ENCODE measurements at regions not wholly inside any gene's neighbourhood (a gene's known extent, or its start where the extent isn't known, plus 50 kb on each side); places are given as distances from the start of the nearest gene placed in this dataset.
"Not testable (repeated sequence)": the region's sequence is repeated elsewhere in the genome, so short reads cannot be mapped to it uniquely, and the experiment has no call there.

GRCh38 chr3:20310629-20311028 is 124.6 kb upstream of the SGO1 start:
- no peak for TF ChIP-seq CTCF (IDR thresholded peaks at IDR 0.05; ENCODE audit: borderline replicate concordance, control extremely low read depth, extremely low read depth, insufficient read depth, missing control alignments)
- in situ Hi-C loops (cut with MboI; ENCODE audit: low sequenced_read_pairs, unreplicated experiment): no loop called here
- no peak for DNase-seq (ENCODE audit: low spot score)

DNA sequence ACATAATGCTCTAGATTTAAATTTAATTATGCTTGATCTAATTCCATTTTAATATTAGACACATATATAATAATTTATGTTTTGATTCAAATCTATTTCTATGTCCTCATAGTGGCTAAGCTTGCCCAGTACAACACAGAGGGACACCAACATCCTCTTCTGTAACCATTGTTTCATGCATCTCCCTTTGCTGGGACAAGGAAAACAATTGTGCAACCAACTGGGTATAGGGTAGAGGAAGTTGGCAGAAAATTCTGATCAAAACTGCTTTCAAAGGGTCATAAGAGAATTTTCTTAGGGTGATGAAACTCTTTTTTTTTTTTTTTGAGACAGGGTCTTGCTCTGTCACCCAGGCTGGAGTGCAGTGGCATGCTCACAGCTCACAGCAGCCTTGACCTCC is 121.4 kb upstream of the SGO1 start:
- no peak for TF ChIP-seq CTCF (IDR thresholded peaks at IDR 0.05; ENCODE audit: borderline replicate concordance, control extremely low read depth, extremely low read depth, insufficient read depth, missing control alignments)
- in situ Hi-C loops (cut with MboI; ENCODE audit: low sequenced_read_pairs, unreplicated experiment): no loop called here
- no peak for DNase-seq (ENCODE audit: low spot score)

GRCh38 chr3:20305647-20306046 is 119.6 kb upstream of the SGO1 start:
- TF ChIP-seq CTCF (IDR thresholded peaks at IDR 0.05; ENCODE audit: borderline replicate concordance, control extremely low read depth, extremely low read depth, insufficient read depth, missing control alignments): no peak
- no peak for DNase-seq (ENCODE audit: low spot score)
- in situ Hi-C loops (cut with MboI; ENCODE audit: low sequenced_read_pairs, unreplicated experiment): no loop called here

DNA sequence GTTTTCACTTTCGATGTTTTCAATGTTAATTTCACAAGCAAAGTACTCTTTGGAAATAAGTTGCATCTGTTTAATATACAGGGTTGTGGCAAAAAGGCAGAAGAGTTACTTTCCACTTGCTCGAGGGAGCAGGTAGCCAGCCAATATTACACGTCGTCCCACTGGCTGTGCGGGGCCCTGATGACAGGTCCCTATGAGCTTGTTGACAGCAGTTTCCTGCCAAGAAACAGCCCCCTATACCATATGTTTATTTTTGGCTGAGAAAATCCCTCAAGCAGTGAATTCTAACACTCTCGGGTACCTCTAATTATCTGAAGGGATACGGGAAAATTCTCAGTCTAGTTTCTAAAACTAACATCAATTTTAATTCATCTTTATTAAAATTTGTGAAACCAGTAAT is 116.8 kb upstream of the SGO1 start:
- DNase-seq (ENCODE audit: low spot score): no peak
- in situ Hi-C loops (cut with MboI; ENCODE audit: low sequenced_read_pairs, unreplicated experiment): no loop called here
- TF ChIP-seq CTCF (IDR thresholded peaks at IDR 0.05; ENCODE audit: borderline replicate concordance, control extremely low read depth, extremely low read depth, insufficient read depth, missing control alignments): no peak

GRCh38 chr3:20288050-20288449 is 102.0 kb upstream of the SGO1 start:
- DNase-seq (ENCODE audit: low spot score): no peak
- in situ Hi-C loops (cut with MboI; ENCODE audit: low sequenced_read_pairs, unreplicated experiment): no loop called here
- no peak for TF ChIP-seq CTCF (IDR thresholded peaks at IDR 0.05; ENCODE audit: borderline replicate concordance, control extremely low read depth, extremely low read depth, insufficient read depth, missing control alignments)

- in situ Hi-C loops (cut with MboI; ENCODE audit: low sequenced_read_pairs, unreplicated experiment): no loop called here
Measured at GRCh38 chr3:20280257-20280656, 94.3 kb upstream of the SGO1 start.

GRCh38 chr3:20265977-20266376 is 80.0 kb upstream of the SGO1 start:
- DNase-seq (ENCODE audit: low spot score); in situ Hi-C loops (cut with MboI; ENCODE audit: low sequenced_read_pairs, unreplicated experiment): not testable (repeated sequence)

More at GRCh38 chr3:20280257-20280656, 94.3 kb upstream of the SGO1 start:
- DNase-seq (ENCODE audit: low spot score): no peak
- TF ChIP-seq CTCF (IDR thresholded peaks at IDR 0.05; ENCODE audit: borderline replicate concordance, control extremely low read depth, extremely low read depth, insufficient read depth, missing control alignments): no peak

Measured in GM13976 (cell line).